H9 (cell line): ENCODE measurements at regions not wholly inside any gene's neighbourhood (a gene's known extent, or its start where the extent isn't known, plus 50 kb on each side); places are given as distances from the start of the nearest gene placed in this dataset.

Source experiments
- DNase-seq: peaks from one replicate; pipeline ENCODE4 v3.0.0-alpha.2; 2017
- H2AFZ ChIP-seq: one replicate; pipeline ENCODE4 v1.6.1; 2013; ENCODE audit warnings: mild to moderate bottlenecking, low read length, control low read depth, moderate library complexity
- H2AK5ac ChIP-seq: 2 replicates; pipeline ENCODE4 v1.6.1; 2013; ENCODE audit warnings: low read length, control low read depth, mixed read lengths; ENCODE audit not compliant: insufficient read length
- H2BK120ac ChIP-seq: one replicate; pipeline ENCODE4 v1.6.1; 2013; ENCODE audit warnings: low read depth, mild to moderate bottlenecking, low read length, control low read depth, inconsistent platforms; ENCODE audit not compliant: poor library complexity, severe bottlenecking
- H2BK12ac ChIP-seq: 2 replicates; pipeline ENCODE4 v1.6.1; 2013; ENCODE audit warnings: low read length, control low read depth, mixed read lengths, low read depth; ENCODE audit not compliant: insufficient read length
- H2BK15ac ChIP-seq: 2 replicates; pipeline ENCODE4 v1.6.1; 2013; ENCODE audit warnings: low read depth, low read length, control low read depth
- H2BK20ac ChIP-seq: one replicate; pipeline ENCODE4 v1.6.1; 2013; ENCODE audit warnings: low read depth, mild to moderate bottlenecking, low read length, control low read depth, inconsistent platforms; ENCODE audit not compliant: poor library complexity, severe bottlenecking
- H2BK5ac ChIP-seq: 2 replicates; pipeline ENCODE4 v1.6.1; 2013; ENCODE audit warnings: low read length, control low read depth, mixed read lengths; ENCODE audit not compliant: insufficient read length
- H3K14ac ChIP-seq: 2 replicates; pipeline ENCODE4 v1.6.1; 2013; ENCODE audit warnings: low read length, control low read depth; ENCODE audit not compliant: insufficient read depth
- H3K18ac ChIP-seq: 2 replicates; pipeline ENCODE4 v1.6.1; 2013; ENCODE audit warnings: low read depth, mild to moderate bottlenecking, mixed read lengths, low read length, control low read depth; ENCODE audit not compliant: insufficient read length
- H3K23ac ChIP-seq: 2 replicates; pipeline ENCODE4 v1.6.1; 2013; ENCODE audit warnings: low read length, control low read depth, mixed read lengths, low read depth; ENCODE audit not compliant: insufficient read length
- H3K23me2 ChIP-seq: 2 replicates; pipeline ENCODE4 v1.6.1; 2013; ENCODE audit warnings: low read depth, mild to moderate bottlenecking, mixed read lengths, low read length, control low read depth; ENCODE audit not compliant: insufficient read length, poor library complexity, severe bottlenecking
- H3K27ac ChIP-seq: 2 replicates; pipeline ENCODE4 v1.5.1; 2013; ENCODE audit warnings: low read length, control low read depth, mixed read lengths, low read depth; ENCODE audit not compliant: insufficient read length
- H3K27me3 ChIP-seq: 2 replicates; pipeline ENCODE4 v1.6.1; 2013; ENCODE audit warnings: low read length, control low read depth, inconsistent platforms; ENCODE audit not compliant: insufficient read depth
- H3K4ac ChIP-seq: 2 replicates; pipeline ENCODE4 v1.6.1; 2013; ENCODE audit warnings: low read depth, mild to moderate bottlenecking, control low read depth, inconsistent platforms, low read length, moderate library complexity
- H3K4me1 ChIP-seq: 2 replicates; pipeline ENCODE4 v1.6.1; 2013; ENCODE audit warnings: low read length, control low read depth, inconsistent platforms; ENCODE audit not compliant: insufficient read depth
- H3K4me2 ChIP-seq: 2 replicates; pipeline ENCODE4 v1.6.1; 2013; ENCODE audit warnings: low read length, control low read depth, mixed read lengths; ENCODE audit not compliant: insufficient read length, insufficient read depth
- H3K56ac ChIP-seq: 2 replicates; pipeline ENCODE4 v1.6.1; 2013; ENCODE audit warnings: low read depth, mild to moderate bottlenecking, mixed read lengths, low read length, control low read depth; ENCODE audit not compliant: insufficient read length
- H3K79me1 ChIP-seq: 2 replicates; pipeline ENCODE4 v1.6.1; 2013; ENCODE audit warnings: low read depth, mild to moderate bottlenecking, moderate library complexity, low read length, control low read depth, inconsistent platforms; ENCODE audit not compliant: insufficient read depth, poor library complexity, severe bottlenecking
- H3K79me2 ChIP-seq: 2 replicates; pipeline ENCODE4 v1.6.1; 2013; ENCODE audit warnings: low read length, control low read depth, inconsistent platforms; ENCODE audit not compliant: insufficient read depth
- H3K9ac ChIP-seq: 2 replicates; pipeline ENCODE4 v1.6.1; 2013; ENCODE audit warnings: low read length, control low read depth, mixed read lengths; ENCODE audit not compliant: insufficient read length; ENCODE audit errors: extremely low read depth
- H3K9me3 ChIP-seq: one replicate; pipeline ENCODE4 v1.6.1; 2013; ENCODE audit warnings: low read depth, low read length, inconsistent platforms; ENCODE audit not compliant: control insufficient read depth
- H3T11ph ChIP-seq: one replicate; pipeline ENCODE4 v1.6.1; 2013; ENCODE audit warnings: mild to moderate bottlenecking, low read length, control low read depth, inconsistent platforms
- H4K20me1 ChIP-seq: one replicate; pipeline ENCODE4 v1.6.1; 2013; ENCODE audit not compliant: control insufficient read depth, insufficient read length, insufficient read depth
- H4K5ac ChIP-seq: 2 replicates; pipeline ENCODE4 v1.6.1; 2013; ENCODE audit warnings: low read depth, mild to moderate bottlenecking, mixed read lengths, low read length, control low read depth; ENCODE audit not compliant: insufficient read length
- H4K8ac ChIP-seq: replicated peaks from 2 replicates; pipeline ENCODE4 v1.6.1; 2013; ENCODE audit warnings: low read length, control low read depth, mixed read lengths, low read depth; ENCODE audit not compliant: insufficient read length
- H4K91ac ChIP-seq: 2 replicates; pipeline ENCODE4 v1.6.1; 2013; ENCODE audit warnings: low read depth, mild to moderate bottlenecking, moderate library complexity, mixed read lengths, low read length, control low read depth; ENCODE audit not compliant: insufficient read length
- H3K27ac Mint-ChIP-seq, 3 experiments: 2 replicates in 2 of 3; 3 replicates in 1 of 3; pipeline ENCODE4 v1.8.0; 2020 to 2021; ENCODE audit warnings: mixed read lengths in 3 of 3, mild to moderate bottlenecking in 1 of 3, moderate library complexity in 1 of 3
- H3K27me3 Mint-ChIP-seq: 2 replicates; pipeline ENCODE4 v1.8.0; 2021; ENCODE audit warnings: low read depth, mild to moderate bottlenecking, moderate library complexity, mixed read lengths
- H3K36me3 Mint-ChIP-seq, 3 experiments: 2 replicates in 2 of 3; 3 replicates in 1 of 3; pipeline ENCODE4 v1.8.0; 2020 to 2021; ENCODE audit warnings: low read depth in 3 of 3, mixed read lengths in 3 of 3; ENCODE audit not compliant: insufficient read depth in 1 of 3
- H3K4me1 Mint-ChIP-seq, 2 experiments: 2 replicates each; pipeline ENCODE4 v1.8.0; 2020; ENCODE audit warnings: mixed read lengths in 2 of 2
- H3K4me3 Mint-ChIP-seq, 2 experiments: 2 replicates in 1 of 2; 3 replicates in 1 of 2; pipeline ENCODE4 v1.8.0; 2020 to 2021; ENCODE audit warnings: mild to moderate bottlenecking in 2 of 2, mixed read lengths in 2 of 2, moderate library complexity in 1 of 2
- H3K9me3 Mint-ChIP-seq, 2 experiments: 2 replicates in 1 of 2; 3 replicates in 1 of 2; pipeline ENCODE4 v1.8.0; 2020; ENCODE audit warnings: mild to moderate bottlenecking in 2 of 2, mixed read lengths in 2 of 2, moderate library complexity in 1 of 2
- CTCF ChIP-seq: fragments of 200-600 bp; sonication (generic); conservative IDR thresholded peaks from 3 replicates; pipeline ENCODE4 v1.8.0; 2021; ENCODE audit warnings: antibody characterized with exemption, mild to moderate bottlenecking

GRCh38 chr17:72262766-72263165, 141.9 kb downstream of the SOX9 start:
- no peak overlapping the region for H3K56ac ChIP-seq
- no peak for TF ChIP-seq CTCF
- no peak overlapping the region for H3K4ac ChIP-seq
- H3K14ac ChIP-seq: no peak overlapping the region
- no peaks in the 10 kb centered on the region for H3K79me1 ChIP-seq
- Mint-ChIP-seq H3K9me3 (peaks cover 4 to 5% of the 10 kb centered on the region in 2 experiments; a peak in 2 of 5 replicates), H3K4me1 (peaks cover 23 to 27% of the 10 kb centered on the region in 2 experiments), H3K4me3 (no peak overlapping the region), H3K27me3 (peaks cover 1% of the 10 kb centered on the region; the same call in 1 of the 2 replicates), H3K36me3 (peaks cover 0 to 5% (median 0%) of the 10 kb centered on the region in 3 experiments; a peak in 2 of 7 replicates), H3K27ac (no peak overlapping the region)
- H3K23me2 ChIP-seq: no peaks in the 10 kb centered on the region
- H2BK20ac ChIP-seq: no peak overlapping the region
- no peak overlapping the region for H4K8ac ChIP-seq
- H3K9ac ChIP-seq: no peak overlapping the region
- DNase-seq: no peak
- H2BK120ac ChIP-seq: no peak overlapping the region
- H3K23ac ChIP-seq: no peak overlapping the region
- H4K20me1 ChIP-seq: no peaks in the 10 kb centered on the region
- H3K79me2 ChIP-seq: no peaks in the 10 kb centered on the region
- H2BK12ac ChIP-seq: no peak overlapping the region
- H3T11ph ChIP-seq: no peak overlapping the region
- H2BK15ac ChIP-seq: no peak overlapping the region
- no peaks in the 10 kb centered on the region for H3K27me3 ChIP-seq
- H2AK5ac ChIP-seq: no peak overlapping the region
- H3K18ac ChIP-seq: no peak overlapping the region
- no peak overlapping the region for H2AFZ ChIP-seq
- H2BK5ac ChIP-seq: no peak overlapping the region
- H4K91ac ChIP-seq: no peak overlapping the region
- no peaks in the 10 kb centered on the region for H3K9me3 ChIP-seq
- no peak overlapping the region for H3K4me2 ChIP-seq
- no peak overlapping the region for H4K5ac ChIP-seq
- no peaks in the 10 kb centered on the region for H3K4me1 ChIP-seq
- no peak overlapping the region for H3K27ac ChIP-seq
